Neuronal stem cell (in vitro differentiated cells): ENCODE measurements at regions not wholly inside any gene's neighbourhood (a gene's known extent, or its start where the extent isn't known, plus 50 kb on each side); places are given as distances from the start of the nearest gene placed in this dataset.
"Not testable (repeated sequence)": the region's sequence is repeated elsewhere in the genome, so short reads cannot be mapped to it uniquely, and the experiment has no call there.

Experiments used
- DNase-seq: peaks from one replicate; pipeline ENCODE4 v3.0.0-alpha.2; 2013; ENCODE audit warnings: low spot score
- H2AFZ ChIP-seq: one replicate; pipeline ENCODE4 v1.6.1; 2013; ENCODE audit warnings: mild to moderate bottlenecking, low read length, inconsistent platforms
- H2AK5ac ChIP-seq: 2 replicates; pipeline ENCODE4 v1.6.1; 2013; ENCODE audit warnings: low read depth, mild to moderate bottlenecking, inconsistent platforms, low read length, moderate library complexity, mixed read lengths
- H2BK120ac ChIP-seq: 2 replicates; pipeline ENCODE4 v1.6.1; 2013; ENCODE audit warnings: low read depth, mild to moderate bottlenecking, inconsistent platforms, low read length, moderate library complexity, mixed read lengths
- H2BK12ac ChIP-seq: one replicate; pipeline ENCODE4 v1.6.1; 2013; ENCODE audit warnings: low read length, inconsistent platforms
- H2BK15ac ChIP-seq: 2 replicates; pipeline ENCODE4 v1.6.1; 2013; ENCODE audit warnings: mild to moderate bottlenecking, low read length, inconsistent platforms, mixed read lengths
- H2BK5ac ChIP-seq: one replicate; pipeline ENCODE4 v1.6.1; 2013; ENCODE audit warnings: inconsistent platforms, mild to moderate bottlenecking, low read length, moderate library complexity
- H3K14ac ChIP-seq: one replicate; pipeline ENCODE4 v1.6.1; 2013; ENCODE audit warnings: low read length, inconsistent platforms
- H3K18ac ChIP-seq: 2 replicates; pipeline ENCODE4 v1.6.1; 2013; ENCODE audit warnings: low read length, inconsistent platforms
- H3K23ac ChIP-seq: 2 replicates; pipeline ENCODE4 v1.6.1; 2013; ENCODE audit warnings: low read depth, mild to moderate bottlenecking, mixed read lengths, low read length, inconsistent platforms; ENCODE audit not compliant: poor library complexity
- H3K27ac ChIP-seq: replicated peaks from 3 replicates; pipeline ENCODE4 v1.5.1; 2013; ENCODE audit warnings: low read length, inconsistent platforms
- H3K27me3 ChIP-seq, 3 experiments: 2 replicates each; pipeline ENCODE4 v1.6.1; 2013; ENCODE audit warnings: low read length in 3 of 3, mild to moderate bottlenecking in 2 of 3, inconsistent platforms in 1 of 3, low read depth in 1 of 3, mixed read lengths in 1 of 3, moderate library complexity in 1 of 3; ENCODE audit not compliant: control insufficient read depth in 3 of 3, insufficient read depth in 3 of 3
- H3K36me3 ChIP-seq, 2 donors: replicated peaks in 1 of 2; 2 replicates each; pipeline ENCODE4 v1.6.1; 2013; ENCODE audit warnings: low read length in 2 of 2; ENCODE audit not compliant: control insufficient read depth in 2 of 2, insufficient read depth in 2 of 2
- H3K4ac ChIP-seq: 2 replicates; pipeline ENCODE4 v1.6.1; 2013; ENCODE audit warnings: inconsistent platforms, mild to moderate bottlenecking, low read length, moderate library complexity
- H3K4me1 ChIP-seq, 2 donors: 1 replicate in 1 of 2; 2 replicates in 1 of 2; pipeline ENCODE4 v1.6.1; 2013; ENCODE audit warnings: low read length in 2 of 2, low read depth in 1 of 2; ENCODE audit not compliant: control insufficient read depth in 2 of 2, insufficient read depth in 1 of 2
- H3K4me2 ChIP-seq: one replicate; pipeline ENCODE4 v1.6.1; 2013; ENCODE audit warnings: mild to moderate bottlenecking, low read length, inconsistent platforms; ENCODE audit not compliant: insufficient read depth, poor library complexity, severe bottlenecking
- H3K4me3 ChIP-seq, 2 donors: 2 replicates each; pipeline ENCODE4 v1.5.1; 2013; ENCODE audit warnings: low read length in 2 of 2, mild to moderate bottlenecking in 2 of 2, inconsistent platforms in 1 of 2, moderate library complexity in 1 of 2
- H3K79me1 ChIP-seq: one replicate; pipeline ENCODE4 v1.6.1; 2013; ENCODE audit warnings: low read depth, mild to moderate bottlenecking, inconsistent platforms, low read length, moderate library complexity
- H3K9ac ChIP-seq: one replicate; pipeline ENCODE4 v1.6.1; 2013; ENCODE audit warnings: mild to moderate bottlenecking, low read depth, low read length, inconsistent platforms; ENCODE audit not compliant: poor library complexity
- H3K9me3 ChIP-seq, 2 donors: replicated peaks in 1 of 2; 2 replicates each; pipeline versions ENCODE3 to v1.6.1; 2013; ENCODE audit warnings: low read length in 2 of 2, mild to moderate bottlenecking in 2 of 2, inconsistent platforms in 1 of 2, low read depth in 1 of 2, mixed read lengths in 1 of 2, moderate library complexity in 1 of 2; ENCODE audit not compliant: control insufficient read depth in 2 of 2, insufficient read depth in 1 of 2
- H4K8ac ChIP-seq: one replicate; pipeline ENCODE4 v1.6.1; 2013; ENCODE audit warnings: low read depth, mild to moderate bottlenecking, inconsistent platforms, low read length, moderate library complexity
- H4K91ac ChIP-seq: one replicate; pipeline ENCODE4 v1.6.1; 2013; ENCODE audit warnings: low read length, low read depth, mild to moderate bottlenecking, inconsistent platforms; ENCODE audit not compliant: poor library complexity
- WGBS, 2 donors: extraction: QIAGEN DNeasy Blood & Tissue Kit; methylation state at CpG; one replicate each; pipeline ENCODE4 v1.1.7; 2013; ENCODE audit warnings: missing lambda C conversion rate in 2 of 2, mixed read lengths in 1 of 2; ENCODE audit not compliant: insufficient read length in 2 of 2, insufficient replicate concordance in 1 of 2; ENCODE audit errors: extremely low coverage in 2 of 2; 5-methylcytosine and 5-hydroxymethylcytosine counted together

- Histone ChIP-seq H2BK5ac (no peak overlapping the region), H4K8ac (no peak overlapping the region), H3K9ac (no peak overlapping the region), H2BK120ac (no peak overlapping the region), H2BK15ac (no peak overlapping the region), H2AK5ac (no peak overlapping the region), H3K27me3 (no peaks in the 10 kb centered on the region), H3K23ac (no peak overlapping the region), H3K4ac (no peak overlapping the region), H3K18ac (no peak overlapping the region), H3K14ac (no peak overlapping the region), H3K27ac (no peak overlapping the region), H4K91ac (no peak overlapping the region), H3K4me1 (peaks cover 0 to 3% of the 10 kb centered on the region in 2 donors), H3K4me3 (no peak overlapping the region), H3K4me2 (no peak overlapping the region), H3K9me3 (no peaks in the 10 kb centered on the region), H3K36me3 (no peaks in the 10 kb centered on the region), H2AFZ (no peak overlapping the region), H2BK12ac (no peak overlapping the region), H3K79me1 (no peaks in the 10 kb centered on the region)
- no CpG with 5 or more reads among the region's 2 CpGs for WGBS, 2 donors
- no peak for DNase-seq
Measured at GRCh38 chr18:30675493-30675892, 367.0 kb downstream of the DSC3 start.

GRCh38 chr18:30675072-30675471, 367.5 kb downstream of the DSC3 start:
- H3K4ac ChIP-seq: no peak overlapping the region
- H3K23ac ChIP-seq: no peak overlapping the region
- no peak overlapping the region for H3K4me2 ChIP-seq
- H4K8ac ChIP-seq: no peak overlapping the region
- H2BK15ac ChIP-seq: no peak overlapping the region
- no peak overlapping the region for H4K91ac ChIP-seq
- no peaks in the 10 kb centered on the region for H3K27me3 ChIP-seq
- no peak overlapping the region for H2BK120ac ChIP-seq
- H3K36me3 ChIP-seq: no peaks in the 10 kb centered on the region
- no peak overlapping the region for H2BK12ac ChIP-seq
- H3K4me1 ChIP-seq: peaks cover 0 to 3% of the 10 kb centered on the region in 2 donors
- no peak overlapping the region for H3K27ac ChIP-seq
- H2AFZ ChIP-seq: no peak overlapping the region
- H2BK5ac ChIP-seq: no peak overlapping the region
- no CpG with 5 or more reads among the region's 4 CpGs for WGBS, 2 donors
- H3K14ac ChIP-seq: no peak overlapping the region
- no peak overlapping the region for H3K18ac ChIP-seq
- no peaks in the 10 kb centered on the region for H3K9me3 ChIP-seq
- H3K4me3 ChIP-seq: no peak overlapping the region
- no peak overlapping the region for H2AK5ac ChIP-seq
- no peaks in the 10 kb centered on the region for H3K79me1 ChIP-seq
- no peak for DNase-seq
- no peak overlapping the region for H3K9ac ChIP-seq

- Histone ChIP-seq H4K8ac (no peak overlapping the region), H3K4ac (no peak overlapping the region), H3K4me2 (no peak overlapping the region), H3K4me1 (peaks cover 0 to 3% of the 10 kb centered on the region in 2 donors), H3K14ac (no peak overlapping the region), H3K18ac (no peak overlapping the region), H2AK5ac (no peak overlapping the region), H3K9ac (no peak overlapping the region), H3K79me1 (no peaks in the 10 kb centered on the region), H3K36me3 (no peaks in the 10 kb centered on the region), H2BK15ac (no peak overlapping the region), H3K27ac (no peak overlapping the region), H4K91ac (no peak overlapping the region), H2BK12ac (no peak overlapping the region), H2BK120ac (no peak overlapping the region), H3K27me3 (no peaks in the 10 kb centered on the region), H2BK5ac (no peak overlapping the region), H3K23ac (no peak overlapping the region), H3K9me3 (no peaks in the 10 kb centered on the region), H2AFZ (no peak overlapping the region), H3K4me3 (no peak overlapping the region)
- no peak for DNase-seq
- WGBS, 2 donors: no CpG with 5 or more reads among the region's 2 CpGs
Measured at GRCh38 chr18:30674596-30674995, 367.9 kb downstream of the DSC3 start.

- not testable (repeated sequence) for H3K79me1 ChIP-seq, H4K91ac ChIP-seq, H3K4ac ChIP-seq, H3K18ac ChIP-seq, H3K27ac ChIP-seq, H2BK120ac ChIP-seq, H2BK5ac ChIP-seq, H3K27me3 ChIP-seq, H3K4me2 ChIP-seq, DNase-seq, H2AK5ac ChIP-seq, H3K23ac ChIP-seq, H2BK15ac ChIP-seq, H3K36me3 ChIP-seq, H3K9ac ChIP-seq, H3K9me3 ChIP-seq, H2BK12ac ChIP-seq, H4K8ac ChIP-seq, H3K14ac ChIP-seq, H3K4me3 ChIP-seq, H2AFZ ChIP-seq, H3K4me1 ChIP-seq
- no CpG with 5 or more reads among the region's 1 CpG for WGBS, 2 donors
Measured at GRCh38 chr18:30672439-30672838, 370.1 kb downstream of the DSC3 start.
